Inflammatory macrophage (primary cell): ENCODE measurements at regions not wholly inside any gene's neighbourhood (a gene's known extent, or its start where the extent isn't known, plus 50 kb on each side); places are given as distances from the start of the nearest gene placed in this dataset.
A peak's percentile ranks its signal among the peaks of the same experiment; 100 is the strongest.

Experiments
- DNase-seq, 2 donors: peaks; one replicate each; pipeline ENCODE4 v3.0.0-alpha.2; 2020 to 2022

GRCh38 chr10:28393956-28394568, 91.2 kb upstream of the MPP7 start:
- peak; percentile 66 for DNase-seq

- no peak for DNase-seq
Observed at GRCh38 chr10:28396331-28396730, 93.5 kb upstream of the MPP7 start.

- no peak for DNase-seq
Observed at GRCh38 chr10:28397229-28397628, 94.4 kb upstream of the MPP7 start.

GRCh38 chr10:28400176-28400575, 97.3 kb upstream of the MPP7 start:
- DNase-seq = peak; percentile 25 to 48

GRCh38 chr10:28400681-28401080, 97.8 kb upstream of the MPP7 start:
- DNase-seq = peak; percentile 81 to 97

- peak; percentile 69 to 72 for DNase-seq
Observed at GRCh38 chr10:28402611-28403073, 99.8 kb upstream of the MPP7 start.

- DNase-seq = peak in 1 of 2 donors; percentile 24
Observed at GRCh38 chr10:28403090-28403489, 100.2 kb upstream of the MPP7 start.

- no peak for DNase-seq
Observed at GRCh38 chr10:28408237-28408777, 105.4 kb upstream of the MPP7 start.

- DNase-seq = no peak
Observed at GRCh38 chr10:28410420-28411135, 107.7 kb upstream of the MPP7 start.

GRCh38 chr10:28411136-28411460, 108.2 kb upstream of the MPP7 start:
- no peak for DNase-seq

GRCh38 chr10:28411648-28412047, 108.8 kb upstream of the MPP7 start:
- peak; percentile 75 to 90 for DNase-seq

- no peak for DNase-seq
Observed at GRCh38 chr10:28418069-28418468, 114.8 kb upstream of the WAC start.

GRCh38 chr10:28425422-28425821, 107.5 kb upstream of the WAC start:
- no peak for DNase-seq

GRCh38 chr10:28426392-28427159, 106.3 kb upstream of the WAC start:
- DNase-seq = no peak

GRCh38 chr10:28427376-28427775, 105.5 kb upstream of the WAC start:
- no peak for DNase-seq

- no peak for DNase-seq
Observed at GRCh38 chr10:28429045-28429444, 103.9 kb upstream of the WAC start.

GRCh38 chr10:28429573-28430216, 103.2 kb upstream of the WAC start:
- no peak for DNase-seq

- no peak for DNase-seq
Observed at GRCh38 chr10:28431139-28431538, 101.8 kb upstream of the WAC start.

- peak; percentile 88 to 92 for DNase-seq
Observed at GRCh38 chr10:28432210-28432676, 100.7 kb upstream of the WAC start.

GRCh38 chr10:28434063-28434462, 98.9 kb upstream of the WAC start:
- DNase-seq = no peak

- no peak for DNase-seq
Observed at GRCh38 chr10:28442403-28442802, 90.5 kb upstream of the WAC start.

- DNase-seq = no peak
Observed at GRCh38 chr10:28444031-28444430, 88.9 kb upstream of the WAC start.

- no peak for DNase-seq
Observed at GRCh38 chr10:28445516-28445915, 87.4 kb upstream of the WAC start.
